Mesenchymal stem cell (in vitro differentiated cells and primary cell): ENCODE measurements at regions not wholly inside any gene's neighbourhood (a gene's known extent, or its start where the extent isn't known, plus 50 kb on each side); places are given as distances from the start of the nearest gene placed in this dataset.

Experiments
- DNase-seq: peaks from one replicate; pipeline ENCODE4 v3.0.0-alpha.2; 2013
- H2AFZ ChIP-seq: one replicate; pipeline ENCODE4 v1.6.1; 2013; ENCODE audit warnings: low read depth, mild to moderate bottlenecking, control low read depth, inconsistent platforms, low read length, moderate library complexity
- H2AK5ac ChIP-seq: 2 replicates; pipeline ENCODE4 v1.6.1; 2013; ENCODE audit warnings: low read length, moderate library complexity, mild to moderate bottlenecking, inconsistent platforms; ENCODE audit not compliant: severe bottlenecking
- H2BK120ac ChIP-seq: one replicate; pipeline ENCODE4 v1.6.1; 2013; ENCODE audit warnings: low read depth, mild to moderate bottlenecking, inconsistent platforms, low read length, moderate library complexity
- H2BK12ac ChIP-seq, 2 experiments: one replicate each; pipeline ENCODE4 v1.6.1; 2013; ENCODE audit warnings: inconsistent platforms in 2 of 2, low read length in 2 of 2, mild to moderate bottlenecking in 2 of 2, moderate library complexity in 2 of 2, control low read depth in 1 of 2
- H2BK15ac ChIP-seq: one replicate; pipeline ENCODE4 v1.6.1; 2013; ENCODE audit warnings: mild to moderate bottlenecking, low read depth, inconsistent platforms; ENCODE audit not compliant: poor library complexity, severe bottlenecking
- H2BK5ac ChIP-seq: 2 replicates; pipeline ENCODE4 v1.6.1; 2013; ENCODE audit warnings: low read depth, mild to moderate bottlenecking, low read length, control low read depth, inconsistent platforms; ENCODE audit not compliant: poor library complexity, severe bottlenecking
- H3K14ac ChIP-seq, 2 experiments: one replicate each; pipeline ENCODE4 v1.6.1; 2013; ENCODE audit warnings: inconsistent platforms in 2 of 2, low read length in 2 of 2, control low read depth in 1 of 2, mild to moderate bottlenecking in 1 of 2, moderate library complexity in 1 of 2
- H3K18ac ChIP-seq, 2 experiments: one replicate each; pipeline ENCODE4 v1.6.1; 2013; ENCODE audit warnings: inconsistent platforms in 2 of 2, low read length in 2 of 2, control low read depth in 1 of 2, low read depth in 1 of 2, mild to moderate bottlenecking in 1 of 2
- H3K23ac ChIP-seq, 2 experiments: one replicate each; pipeline ENCODE4 v1.6.1; 2013; ENCODE audit warnings: inconsistent platforms in 2 of 2, low read length in 2 of 2, mild to moderate bottlenecking in 2 of 2, moderate library complexity in 2 of 2, control low read depth in 1 of 2
- H3K27ac ChIP-seq: 2 replicates; pipeline ENCODE4 v1.5.1; 2013; ENCODE audit warnings: mild to moderate bottlenecking, moderate library complexity, low read length, control low read depth, inconsistent platforms; ENCODE audit not compliant: poor library complexity, severe bottlenecking
- H3K27me3 ChIP-seq, 2 experiments: 2 replicates each; pipeline versions ENCODE4 v1.6.1 to v1.7.0; 2013; ENCODE audit warnings: low read length in 2 of 2, mild to moderate bottlenecking in 2 of 2, moderate library complexity in 2 of 2, control low read depth in 1 of 2, inconsistent platforms in 1 of 2; ENCODE audit not compliant: control insufficient read depth in 1 of 2, insufficient read depth in 1 of 2
- H3K36me3 ChIP-seq, 2 experiments: 2 replicates each; pipeline versions ENCODE4 v1.6.1 to v1.7.0; 2013; ENCODE audit warnings: low read length in 2 of 2, control low read depth in 1 of 2, inconsistent platforms in 1 of 2, low read depth in 1 of 2, mild to moderate bottlenecking in 1 of 2; ENCODE audit not compliant: insufficient read depth in 2 of 2, control insufficient read depth in 1 of 2
- H3K4ac ChIP-seq, 2 experiments: one replicate each; pipeline ENCODE4 v1.6.1; 2013; ENCODE audit warnings: inconsistent platforms in 2 of 2, low read length in 2 of 2, mild to moderate bottlenecking in 2 of 2, moderate library complexity in 2 of 2, control low read depth in 1 of 2, low read depth in 1 of 2
- H3K4me1 ChIP-seq: 2 replicates; pipeline ENCODE4 v1.6.1; 2013; ENCODE audit warnings: low read depth, low read length, control low read depth; ENCODE audit not compliant: control insufficient read depth, insufficient read depth
- H3K4me2 ChIP-seq: 2 replicates; pipeline ENCODE4 v1.6.1; 2013; ENCODE audit warnings: low read length, mild to moderate bottlenecking, inconsistent platforms; ENCODE audit not compliant: poor library complexity, severe bottlenecking
- H3K4me3 ChIP-seq, 2 experiments: 2 replicates each; pipeline versions ENCODE4 v1.5.1 to v1.7.0; 2013; ENCODE audit warnings: low read length in 2 of 2, mild to moderate bottlenecking in 2 of 2, control low read depth in 1 of 2, low read depth in 1 of 2; ENCODE audit not compliant: insufficient read depth in 1 of 2
- H3K79me1 ChIP-seq: replicated peaks from 2 replicates; pipeline ENCODE4 v1.6.1; 2013; ENCODE audit warnings: mild to moderate bottlenecking, control low read depth, low read length, inconsistent platforms; ENCODE audit not compliant: poor library complexity, severe bottlenecking
- H3K9ac ChIP-seq: 2 replicates; pipeline ENCODE4 v1.7.0; 2013; ENCODE audit warnings: mild to moderate bottlenecking, low read length, moderate library complexity
- H3K9me3 ChIP-seq: 2 replicates; pipeline ENCODE4 v1.7.0; 2013; ENCODE audit warnings: mild to moderate bottlenecking, low read length; ENCODE audit not compliant: control insufficient read depth
- H4K8ac ChIP-seq: one replicate; pipeline ENCODE4 v1.6.1; 2013; ENCODE audit warnings: inconsistent platforms, mild to moderate bottlenecking, low read length, moderate library complexity
- H4K91ac ChIP-seq: one replicate; pipeline ENCODE4 v1.6.1; 2013; ENCODE audit warnings: mild to moderate bottlenecking, low read length, inconsistent platforms
- WGBS: methylation state at CpG from one replicate; pipeline ENCODE4 v1.1.7; 2013; ENCODE audit warnings: mixed read lengths; 5-methylcytosine and 5-hydroxymethylcytosine counted together

GRCh38 chr2:38446418-38446817 lies 69.3 kb upstream of the ATL2 start:
- no peak overlapping the region for H2AK5ac ChIP-seq
- DNase-seq = no peak
- H3K23ac ChIP-seq = no peak overlapping the region
- no peak overlapping the region for H2BK12ac ChIP-seq
- no peak overlapping the region for H4K8ac ChIP-seq
- H3K9ac ChIP-seq = no peak overlapping the region
- peaks cover 54 to 55% of the 10 kb centered on the region in 2 experiments for H3K27me3 ChIP-seq
- no peak overlapping the region for H2BK120ac ChIP-seq
- WGBS = 67% methylated on average over 7 of the region's 7 CpGs
- no peak overlapping the region for H3K14ac ChIP-seq
- H3K9me3 ChIP-seq = no peaks in the 10 kb centered on the region
- H3K27ac ChIP-seq = no peak overlapping the region
- no peaks in the 10 kb centered on the region for H3K36me3 ChIP-seq
- H3K4me1 ChIP-seq = peaks cover 7% of the 10 kb centered on the region
- H2AFZ ChIP-seq = no peak overlapping the region
- H3K4me2 ChIP-seq = no peak overlapping the region
- H3K4me3 ChIP-seq = no peak overlapping the region
- no peak overlapping the region for H3K4ac ChIP-seq
- H2BK5ac ChIP-seq = no peak overlapping the region
- no peak overlapping the region for H4K91ac ChIP-seq
- no peak overlapping the region for H2BK15ac ChIP-seq
- H3K79me1 ChIP-seq = no peaks in the 10 kb centered on the region
- no peak overlapping the region for H3K18ac ChIP-seq

- 8% methylated on average over 1 of the region's 2 CpGs for WGBS
- H3K14ac ChIP-seq = no peak overlapping the region
- H3K27ac ChIP-seq = peak overlapping the region; percentile 13
- DNase-seq = peak; percentile 56
- H3K79me1 ChIP-seq = no peaks in the 10 kb centered on the region
- H3K4me2 ChIP-seq = no peak overlapping the region
- H2BK15ac ChIP-seq = no peak overlapping the region
- no peak overlapping the region for H2AK5ac ChIP-seq
- H2BK12ac ChIP-seq = no peak overlapping the region
- no peaks in the 10 kb centered on the region for H3K9me3 ChIP-seq
- no peak overlapping the region for H2BK120ac ChIP-seq
- H3K18ac ChIP-seq = no peak overlapping the region
- H3K4me1 ChIP-seq = peaks cover 13% of the 10 kb centered on the region
- peaks cover 53 to 62% of the 10 kb centered on the region in 2 experiments for H3K27me3 ChIP-seq
- H2AFZ ChIP-seq = no peak overlapping the region
- no peak overlapping the region for H3K9ac ChIP-seq
- no peak overlapping the region for H3K4ac ChIP-seq
- no peaks in the 10 kb centered on the region for H3K36me3 ChIP-seq
- H2BK5ac ChIP-seq = no peak overlapping the region
- H3K23ac ChIP-seq = no peak overlapping the region
- H4K91ac ChIP-seq = no peak overlapping the region
- no peak overlapping the region for H4K8ac ChIP-seq
- no peak overlapping the region for H3K4me3 ChIP-seq
Observed at GRCh38 chr2:38444247-38444646, 67.2 kb upstream of the ATL2 start.

- no peak overlapping the region for H3K4ac ChIP-seq
- H3K4me3 ChIP-seq = no peak overlapping the region
- no peak overlapping the region for H4K91ac ChIP-seq
- DNase-seq = peak; percentile 49
- no peak overlapping the region for H2BK12ac ChIP-seq
- no peak overlapping the region for H3K14ac ChIP-seq
- no peak overlapping the region for H2BK5ac ChIP-seq
- peaks cover 13% of the 10 kb centered on the region for H3K4me1 ChIP-seq
- H4K8ac ChIP-seq = no peak overlapping the region
- H2AK5ac ChIP-seq = no peak overlapping the region
- no peaks in the 10 kb centered on the region for H3K36me3 ChIP-seq
- no peaks in the 10 kb centered on the region for H3K9me3 ChIP-seq
- no peak overlapping the region for H3K18ac ChIP-seq
- H2BK120ac ChIP-seq = no peak overlapping the region
- H3K9ac ChIP-seq = no peak overlapping the region
- no peak overlapping the region for H2BK15ac ChIP-seq
- H3K79me1 ChIP-seq = no peaks in the 10 kb centered on the region
- H3K23ac ChIP-seq = no peak overlapping the region
- no peak overlapping the region for H3K4me2 ChIP-seq
- peaks cover 53 to 63% of the 10 kb centered on the region in 2 experiments for H3K27me3 ChIP-seq
- WGBS = 16% methylated on average over 8 of the region's 8 CpGs
- H3K27ac ChIP-seq = no peak overlapping the region
- H2AFZ ChIP-seq = no peak overlapping the region
Observed at GRCh38 chr2:38442643-38443541, 65.8 kb upstream of the ATL2 start.

- WGBS = 90% methylated on average over 5 of the region's 7 CpGs
- DNase-seq = no peak
- no peak overlapping the region for H3K4me2 ChIP-seq
- H2BK5ac ChIP-seq = no peak overlapping the region
- H3K9me3 ChIP-seq = no peaks in the 10 kb centered on the region
- H3K27me3 ChIP-seq = peaks cover 45 to 56% of the 10 kb centered on the region in 2 experiments
- H2BK120ac ChIP-seq = no peak overlapping the region
- H4K8ac ChIP-seq = no peak overlapping the region
- no peak overlapping the region for H2BK15ac ChIP-seq
- no peaks in the 10 kb centered on the region for H3K36me3 ChIP-seq
- H2AFZ ChIP-seq = no peak overlapping the region
- H3K4me1 ChIP-seq = peaks cover 15% of the 10 kb centered on the region
- H3K27ac ChIP-seq = no peak overlapping the region
- no peak overlapping the region for H3K4me3 ChIP-seq
- no peak overlapping the region for H2BK12ac ChIP-seq
- no peak overlapping the region for H3K14ac ChIP-seq
- H2AK5ac ChIP-seq = no peak overlapping the region
- H3K79me1 ChIP-seq = no peaks in the 10 kb centered on the region
- no peak overlapping the region for H3K18ac ChIP-seq
- H3K23ac ChIP-seq = no peak overlapping the region
- H3K9ac ChIP-seq = no peak overlapping the region
- no peak overlapping the region for H4K91ac ChIP-seq
- no peak overlapping the region for H3K4ac ChIP-seq
Observed at GRCh38 chr2:38441346-38441745, 64.3 kb upstream of the ATL2 start.
